H9 (cell line): ENCODE measurements at regions not wholly inside any gene's neighbourhood (a gene's known extent, or its start where the extent isn't known, plus 50 kb on each side); places are given as distances from the start of the nearest gene placed in this dataset.

Experiments
- DNase-seq: peaks from one replicate; pipeline ENCODE4 v3.0.0-alpha.2; 2017
- H2AFZ ChIP-seq: one replicate; pipeline ENCODE4 v1.6.1; 2013; ENCODE audit warnings: mild to moderate bottlenecking, low read length, control low read depth, moderate library complexity
- H2AK5ac ChIP-seq: 2 replicates; pipeline ENCODE4 v1.6.1; 2013; ENCODE audit warnings: low read length, control low read depth, mixed read lengths; ENCODE audit not compliant: insufficient read length
- H2BK120ac ChIP-seq: one replicate; pipeline ENCODE4 v1.6.1; 2013; ENCODE audit warnings: low read depth, mild to moderate bottlenecking, low read length, control low read depth, inconsistent platforms; ENCODE audit not compliant: poor library complexity, severe bottlenecking
- H2BK12ac ChIP-seq: 2 replicates; pipeline ENCODE4 v1.6.1; 2013; ENCODE audit warnings: low read length, control low read depth, mixed read lengths, low read depth; ENCODE audit not compliant: insufficient read length
- H2BK15ac ChIP-seq: 2 replicates; pipeline ENCODE4 v1.6.1; 2013; ENCODE audit warnings: low read depth, low read length, control low read depth
- H2BK20ac ChIP-seq: one replicate; pipeline ENCODE4 v1.6.1; 2013; ENCODE audit warnings: low read depth, mild to moderate bottlenecking, low read length, control low read depth, inconsistent platforms; ENCODE audit not compliant: poor library complexity, severe bottlenecking
- H2BK5ac ChIP-seq: 2 replicates; pipeline ENCODE4 v1.6.1; 2013; ENCODE audit warnings: low read length, control low read depth, mixed read lengths; ENCODE audit not compliant: insufficient read length
- H3K14ac ChIP-seq: 2 replicates; pipeline ENCODE4 v1.6.1; 2013; ENCODE audit warnings: low read length, control low read depth; ENCODE audit not compliant: insufficient read depth
- H3K18ac ChIP-seq: 2 replicates; pipeline ENCODE4 v1.6.1; 2013; ENCODE audit warnings: low read depth, mild to moderate bottlenecking, mixed read lengths, low read length, control low read depth; ENCODE audit not compliant: insufficient read length
- H3K23ac ChIP-seq: 2 replicates; pipeline ENCODE4 v1.6.1; 2013; ENCODE audit warnings: low read length, control low read depth, mixed read lengths, low read depth; ENCODE audit not compliant: insufficient read length
- H3K23me2 ChIP-seq: 2 replicates; pipeline ENCODE4 v1.6.1; 2013; ENCODE audit warnings: low read depth, mild to moderate bottlenecking, mixed read lengths, low read length, control low read depth; ENCODE audit not compliant: insufficient read length, poor library complexity, severe bottlenecking
- H3K27ac ChIP-seq: 2 replicates; pipeline ENCODE4 v1.5.1; 2013; ENCODE audit warnings: low read length, control low read depth, mixed read lengths, low read depth; ENCODE audit not compliant: insufficient read length
- H3K27me3 ChIP-seq: 2 replicates; pipeline ENCODE4 v1.6.1; 2013; ENCODE audit warnings: low read length, control low read depth, inconsistent platforms; ENCODE audit not compliant: insufficient read depth
- H3K4ac ChIP-seq: 2 replicates; pipeline ENCODE4 v1.6.1; 2013; ENCODE audit warnings: low read depth, mild to moderate bottlenecking, control low read depth, inconsistent platforms, low read length, moderate library complexity
- H3K4me1 ChIP-seq: 2 replicates; pipeline ENCODE4 v1.6.1; 2013; ENCODE audit warnings: low read length, control low read depth, inconsistent platforms; ENCODE audit not compliant: insufficient read depth
- H3K4me2 ChIP-seq: 2 replicates; pipeline ENCODE4 v1.6.1; 2013; ENCODE audit warnings: low read length, control low read depth, mixed read lengths; ENCODE audit not compliant: insufficient read length, insufficient read depth
- H3K56ac ChIP-seq: 2 replicates; pipeline ENCODE4 v1.6.1; 2013; ENCODE audit warnings: low read depth, mild to moderate bottlenecking, mixed read lengths, low read length, control low read depth; ENCODE audit not compliant: insufficient read length
- H3K79me1 ChIP-seq: 2 replicates; pipeline ENCODE4 v1.6.1; 2013; ENCODE audit warnings: low read depth, mild to moderate bottlenecking, moderate library complexity, low read length, control low read depth, inconsistent platforms; ENCODE audit not compliant: insufficient read depth, poor library complexity, severe bottlenecking
- H3K79me2 ChIP-seq: 2 replicates; pipeline ENCODE4 v1.6.1; 2013; ENCODE audit warnings: low read length, control low read depth, inconsistent platforms; ENCODE audit not compliant: insufficient read depth
- H3K9ac ChIP-seq: 2 replicates; pipeline ENCODE4 v1.6.1; 2013; ENCODE audit warnings: low read length, control low read depth, mixed read lengths; ENCODE audit not compliant: insufficient read length; ENCODE audit errors: extremely low read depth
- H3K9me3 ChIP-seq: one replicate; pipeline ENCODE4 v1.6.1; 2013; ENCODE audit warnings: low read depth, low read length, inconsistent platforms; ENCODE audit not compliant: control insufficient read depth
- H3T11ph ChIP-seq: one replicate; pipeline ENCODE4 v1.6.1; 2013; ENCODE audit warnings: mild to moderate bottlenecking, low read length, control low read depth, inconsistent platforms
- H4K20me1 ChIP-seq: one replicate; pipeline ENCODE4 v1.6.1; 2013; ENCODE audit not compliant: control insufficient read depth, insufficient read length, insufficient read depth
- H4K5ac ChIP-seq: 2 replicates; pipeline ENCODE4 v1.6.1; 2013; ENCODE audit warnings: low read depth, mild to moderate bottlenecking, mixed read lengths, low read length, control low read depth; ENCODE audit not compliant: insufficient read length
- H4K8ac ChIP-seq: replicated peaks from 2 replicates; pipeline ENCODE4 v1.6.1; 2013; ENCODE audit warnings: low read length, control low read depth, mixed read lengths, low read depth; ENCODE audit not compliant: insufficient read length
- H4K91ac ChIP-seq: 2 replicates; pipeline ENCODE4 v1.6.1; 2013; ENCODE audit warnings: low read depth, mild to moderate bottlenecking, moderate library complexity, mixed read lengths, low read length, control low read depth; ENCODE audit not compliant: insufficient read length
- H3K27ac Mint-ChIP-seq, 3 experiments: 2 replicates in 2 of 3; 3 replicates in 1 of 3; pipeline ENCODE4 v1.8.0; 2020 to 2021; ENCODE audit warnings: mixed read lengths in 3 of 3, mild to moderate bottlenecking in 1 of 3, moderate library complexity in 1 of 3
- H3K27me3 Mint-ChIP-seq: 2 replicates; pipeline ENCODE4 v1.8.0; 2021; ENCODE audit warnings: low read depth, mild to moderate bottlenecking, moderate library complexity, mixed read lengths
- H3K36me3 Mint-ChIP-seq, 3 experiments: 2 replicates in 2 of 3; 3 replicates in 1 of 3; pipeline ENCODE4 v1.8.0; 2020 to 2021; ENCODE audit warnings: low read depth in 3 of 3, mixed read lengths in 3 of 3; ENCODE audit not compliant: insufficient read depth in 1 of 3
- H3K4me1 Mint-ChIP-seq, 2 experiments: 2 replicates each; pipeline ENCODE4 v1.8.0; 2020; ENCODE audit warnings: mixed read lengths in 2 of 2
- H3K4me3 Mint-ChIP-seq, 2 experiments: 2 replicates in 1 of 2; 3 replicates in 1 of 2; pipeline ENCODE4 v1.8.0; 2020 to 2021; ENCODE audit warnings: mild to moderate bottlenecking in 2 of 2, mixed read lengths in 2 of 2, moderate library complexity in 1 of 2
- H3K9me3 Mint-ChIP-seq, 2 experiments: 2 replicates in 1 of 2; 3 replicates in 1 of 2; pipeline ENCODE4 v1.8.0; 2020; ENCODE audit warnings: mild to moderate bottlenecking in 2 of 2, mixed read lengths in 2 of 2, moderate library complexity in 1 of 2
- WGBS: extraction: QIAGEN DNeasy Blood & Tissue Kit; methylation state at CpG from one replicate; pipeline ENCODE4 v1.1.7; 2013; ENCODE audit warnings: missing lambda C conversion rate, low lambda C conversion rate, mixed read lengths; ENCODE audit not compliant: insufficient read length; ENCODE audit errors: extremely low coverage; 5-methylcytosine and 5-hydroxymethylcytosine counted together
- TF ChIP-seq, protein P1 (sequence below): fragments of 200-600 bp; sonication (generic); conservative IDR thresholded peaks from 3 replicates; pipeline ENCODE4 v1.8.0; 2021; ENCODE audit warnings: antibody characterized with exemption, mild to moderate bottlenecking

GRCh38 chr1:232686346-232686745, 56.4 kb upstream of the SIPA1L2 start:
- Histone ChIP-seq H4K20me1 (no peaks in the 10 kb centered on the region), H3K79me1 (no peaks in the 10 kb centered on the region), H2BK120ac (no peak overlapping the region), H3K23me2 (no peaks in the 10 kb centered on the region), H4K5ac (no peak overlapping the region), H2BK15ac (no peak overlapping the region; the same call in 1 of the 2 replicates), H2BK12ac (no peak overlapping the region), H3K9ac (no peak overlapping the region), H2AK5ac (no peak overlapping the region), H3K4ac (no peak overlapping the region), H3K27ac (no peak overlapping the region), H3K9me3 (no peaks in the 10 kb centered on the region), H2BK20ac (no peak overlapping the region), H3K23ac (no peak overlapping the region), H3T11ph (no peak overlapping the region), H3K4me1 (no peaks in the 10 kb centered on the region), H2AFZ (no peak overlapping the region), H4K8ac (no peak overlapping the region), H3K14ac (no peak overlapping the region; the same call in 1 of the 2 replicates), H4K91ac (no peak overlapping the region), H3K79me2 (no peaks in the 10 kb centered on the region), H3K27me3 (no peaks in the 10 kb centered on the region), H2BK5ac (no peak overlapping the region), H3K18ac (no peak overlapping the region), H3K56ac (no peak overlapping the region), H3K4me2 (no peak overlapping the region)
- Mint-ChIP-seq H3K27ac (no peak overlapping the region), H3K27me3 (peaks cover 10% of the 10 kb centered on the region), H3K4me3 (no peak overlapping the region), H3K4me1 (no peaks in the 10 kb centered on the region), H3K36me3 (no peaks in the 10 kb centered on the region), H3K9me3 (no peaks in the 10 kb centered on the region)
- no CpG with 5 or more reads among the region's 4 CpGs for WGBS
- TF ChIP-seq, protein P1, sequence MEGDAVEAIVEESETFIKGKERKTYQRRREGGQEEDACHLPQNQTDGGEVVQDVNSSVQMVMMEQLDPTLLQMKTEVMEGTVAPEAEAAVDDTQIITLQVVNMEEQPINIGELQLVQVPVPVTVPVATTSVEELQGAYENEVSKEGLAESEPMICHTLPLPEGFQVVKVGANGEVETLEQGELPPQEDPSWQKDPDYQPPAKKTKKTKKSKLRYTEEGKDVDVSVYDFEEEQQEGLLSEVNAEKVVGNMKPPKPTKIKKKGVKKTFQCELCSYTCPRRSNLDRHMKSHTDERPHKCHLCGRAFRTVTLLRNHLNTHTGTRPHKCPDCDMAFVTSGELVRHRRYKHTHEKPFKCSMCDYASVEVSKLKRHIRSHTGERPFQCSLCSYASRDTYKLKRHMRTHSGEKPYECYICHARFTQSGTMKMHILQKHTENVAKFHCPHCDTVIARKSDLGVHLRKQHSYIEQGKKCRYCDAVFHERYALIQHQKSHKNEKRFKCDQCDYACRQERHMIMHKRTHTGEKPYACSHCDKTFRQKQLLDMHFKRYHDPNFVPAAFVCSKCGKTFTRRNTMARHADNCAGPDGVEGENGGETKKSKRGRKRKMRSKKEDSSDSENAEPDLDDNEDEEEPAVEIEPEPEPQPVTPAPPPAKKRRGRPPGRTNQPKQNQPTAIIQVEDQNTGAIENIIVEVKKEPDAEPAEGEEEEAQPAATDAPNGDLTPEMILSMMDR, result no peak
- DNase-seq, result no peak
